ENCODE measurements at regions not wholly inside any gene's neighbourhood (a gene's known extent, or its start where the extent isn't known, plus 50 kb on each side); places are given as distances from the start of the nearest gene placed in this dataset.

- TF ChIP-seq CTCF (IDR thresholded peaks at IDR 0.05; ENCODE audit: insufficient read depth, low read length) (no peak), POLR2AphosphoS5 (IDR thresholded peaks at IDR 0.05; ENCODE audit: low read depth) (no peak), GABPA (IDR thresholded peaks at IDR 0.05; ENCODE audit: low read depth) (no peak)
Measured at GRCh38 chr15:93493172-93493571, 404.2 kb upstream of the RGMA start.

All from HL-60 (cell line).